Limb (tissue), 2 donors: ENCODE measurements at regions not wholly inside any gene's neighbourhood (a gene's known extent, or its start where the extent isn't known, plus 50 kb on each side); places are given as distances from the start of the nearest gene placed in this dataset.

Experiments used
- DNase-seq, 2 donors: peaks; one replicate each; pipeline ENCODE4 v3.0.0-alpha.2; 2016; ENCODE audit errors: extremely low spot score in 2 of 2

- no peak for DNase-seq
Measured at GRCh38 chr13:109885235-109885634, 98.9 kb upstream of the IRS2 start.

- DNase-seq: no peak
Measured at GRCh38 chr13:109884462-109884861, 98.1 kb upstream of the IRS2 start.

GRCh38 chr13:109883181-109884180, 97.1 kb upstream of the IRS2 start:
- DNase-seq: no peak

GRCh38 chr13:109881961-109882558, 95.7 kb upstream of the IRS2 start:
- DNase-seq: no peak

GRCh38 chr13:109881347-109881725, 95.0 kb upstream of the IRS2 start:
- no peak for DNase-seq

- DNase-seq: no peak
Measured at GRCh38 chr13:109880371-109881346, 94.3 kb upstream of the IRS2 start.

GRCh38 chr13:109879338-109879737, 93.0 kb upstream of the IRS2 start:
- DNase-seq: no peak

GRCh38 chr13:109877809-109878208, 91.4 kb upstream of the IRS2 start:
- DNase-seq: no peak

- DNase-seq: no peak
Measured at GRCh38 chr13:109875746-109876145, 89.4 kb upstream of the IRS2 start.

- no peak for DNase-seq
Measured at GRCh38 chr13:109874484-109875454, 88.4 kb upstream of the IRS2 start.

- no peak for DNase-seq
Measured at GRCh38 chr13:109873351-109874123, 87.2 kb upstream of the IRS2 start.

GRCh38 chr13:109872864-109873263, 86.5 kb upstream of the IRS2 start:
- no peak for DNase-seq

- no peak for DNase-seq
Measured at GRCh38 chr13:109870696-109871370, 84.5 kb upstream of the IRS2 start.

GRCh38 chr13:109870274-109870673, 83.9 kb upstream of the IRS2 start:
- no peak for DNase-seq

GRCh38 chr13:109869312-109870237, 83.2 kb upstream of the IRS2 start:
- DNase-seq: peak; percentile 54 to 69

GRCh38 chr13:109868578-109869311, 82.4 kb upstream of the IRS2 start:
- no peak for DNase-seq

GRCh38 chr13:109867766-109868165, 81.4 kb upstream of the IRS2 start:
- DNase-seq: no peak
